ENCODE measurements at regions not wholly inside any gene's neighbourhood (a gene's known extent, or its start where the extent isn't known, plus 50 kb on each side); places are given as distances from the start of the nearest gene placed in this dataset.

- TF ChIP-seq CTCF (IDR thresholded peaks at IDR 0.05) (no peak), POLR2A (IDR thresholded peaks at IDR 0.05) (no peak), EP300 (IDR thresholded peaks at IDR 0.05) (no peak)
These were observed 67.6 kb downstream of the HTR1A start for GRCh38 chr5:63894690-63895089.

Measured in suprapubic skin (tissue), 3 donors.